ENCODE measurements at regions not wholly inside any gene's neighbourhood (a gene's known extent, or its start where the extent isn't known, plus 50 kb on each side); places are given as distances from the start of the nearest gene placed in this dataset.
"Not testable (repeated sequence)": the region's sequence is repeated elsewhere in the genome, so short reads cannot be mapped to it uniquely, and the experiment has no call there.

GRCh38 chr14:105859073-105859716, 332.8 kb downstream of the TMEM121 start:
- WGBS, 2 experiments (ENCODE audit: insufficient coverage in 2 of 2) = 64 to 75% methylated on average over 9 to 11 of the region's 16 CpGs
- H3K9me3 ChIP-seq (ENCODE audit: control insufficient read depth, low read length) = peaks cover 91% of the 10 kb centered on the region
- not testable (repeated sequence) for H3K27ac ChIP-seq (ENCODE audit: low read depth, low read length, severe bottlenecking); H3K4me3 ChIP-seq (ENCODE audit: extremely low read depth, insufficient read depth, low read length, poor library complexity, severe bottlenecking); H3K36me3 ChIP-seq (ENCODE audit: control insufficient read depth, insufficient read depth, low read length); H3K4me1 ChIP-seq (ENCODE audit: control insufficient read depth, insufficient read depth, low read length, poor library complexity, severe bottlenecking)

DNA sequence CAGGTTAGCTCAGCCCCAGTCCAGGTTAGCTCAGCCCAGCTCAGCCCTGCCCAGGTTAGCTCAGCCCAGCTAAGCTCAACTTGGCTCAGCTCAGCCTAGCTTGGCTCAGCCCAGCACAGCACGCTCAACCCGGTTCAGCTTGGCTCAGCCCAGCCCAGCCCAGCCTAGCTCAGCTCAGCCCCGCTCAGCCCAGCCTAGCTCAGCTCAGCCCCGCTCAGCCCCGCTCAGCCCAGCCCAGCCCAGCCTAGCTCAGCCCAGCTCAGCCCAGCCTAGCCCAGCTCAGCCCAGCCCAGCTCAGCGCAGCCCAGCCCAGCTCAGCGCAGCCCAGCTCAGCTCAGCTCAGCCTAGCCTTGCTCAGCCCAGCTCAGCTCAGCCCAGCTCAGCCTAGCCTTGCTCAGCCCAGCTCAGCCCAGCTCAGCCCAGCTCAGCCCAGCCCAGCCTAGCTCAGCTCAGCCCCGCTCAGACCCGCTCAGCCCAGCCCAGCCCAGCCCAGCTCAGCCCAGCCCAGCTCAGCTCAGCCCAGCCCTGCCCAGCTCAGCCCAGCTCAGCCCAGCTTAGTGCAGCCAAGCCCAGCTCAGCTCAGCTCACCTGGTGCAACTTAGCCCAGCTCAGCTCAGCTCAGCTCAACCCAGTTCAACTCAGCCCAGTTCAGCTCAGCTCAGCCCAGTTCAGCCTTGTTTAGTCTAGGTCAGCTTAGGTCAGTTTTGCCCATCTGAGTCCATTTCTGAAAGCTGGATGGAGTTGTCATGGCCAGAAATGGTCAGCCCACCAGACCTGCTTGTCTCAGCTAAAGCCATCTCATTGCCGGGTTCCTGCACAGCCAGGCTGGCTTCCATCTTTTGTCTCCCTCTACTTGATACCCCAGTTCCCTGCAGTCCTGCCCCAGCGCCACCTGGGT, 333.6 kb downstream of the TMEM121 start:
- Histone ChIP-seq H3K27ac (ENCODE audit: low read depth, low read length, severe bottlenecking) (no peak overlapping the region), H3K4me3 (ENCODE audit: extremely low read depth, insufficient read depth, low read length, poor library complexity, severe bottlenecking) (no peak overlapping the region), H3K4me1 (ENCODE audit: control insufficient read depth, insufficient read depth, low read length, poor library complexity, severe bottlenecking) (no peaks in the 10 kb centered on the region), H3K36me3 (ENCODE audit: control insufficient read depth, insufficient read depth, low read length) (no peaks in the 10 kb centered on the region), H3K9me3 (ENCODE audit: control insufficient read depth, low read length) (peaks cover 90% of the 10 kb centered on the region)
- 61 to 66% methylated on average over 5 to 8 of the region's 11 CpGs for WGBS, 2 experiments (ENCODE audit: insufficient coverage in 2 of 2)

DNA sequence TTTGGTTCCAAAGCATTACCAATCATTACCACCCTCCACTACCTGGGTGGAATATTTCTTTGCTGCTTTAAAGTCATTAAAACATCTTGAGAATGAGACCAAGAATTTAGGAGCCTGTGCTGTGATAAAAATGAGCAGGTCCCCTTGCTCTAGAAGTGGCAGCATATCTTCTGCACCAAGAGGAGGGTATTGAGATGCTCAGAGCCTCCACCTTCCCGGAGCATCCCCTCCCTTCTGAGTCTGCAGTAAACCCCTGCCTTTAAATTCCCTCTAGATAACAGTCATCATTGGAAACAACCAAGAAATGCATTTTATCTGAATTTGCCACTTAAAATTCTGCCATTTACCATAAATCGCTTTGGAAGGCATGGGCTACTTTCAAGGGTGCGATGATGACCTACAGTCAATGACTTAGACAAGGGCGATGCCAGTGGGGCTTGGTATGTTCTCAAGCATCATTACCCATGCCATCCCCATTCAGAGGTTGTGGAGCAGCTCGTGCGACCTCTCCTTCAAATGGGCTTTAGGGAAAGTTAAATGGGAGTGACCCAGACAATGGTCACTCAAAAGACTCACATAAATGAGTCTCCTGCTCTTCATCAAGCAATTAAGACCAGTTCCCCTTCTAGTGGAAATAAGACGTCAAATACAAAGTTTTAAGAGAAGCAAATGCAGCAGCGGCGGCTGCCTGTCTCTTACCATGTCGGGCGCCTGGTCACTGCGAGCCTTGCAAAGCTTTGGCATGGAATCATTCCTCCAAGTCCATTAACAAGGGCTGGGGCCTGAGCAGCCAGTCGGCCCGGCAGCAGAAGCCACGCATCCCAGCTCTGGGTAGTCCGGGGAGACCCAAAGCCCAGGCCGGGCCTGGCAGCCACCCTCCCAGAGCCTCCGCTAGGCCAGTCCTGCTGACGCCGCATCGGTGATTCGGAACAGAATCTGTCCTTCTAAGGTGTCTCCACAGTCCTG, 334.5 kb downstream of the TMEM121 start:
- Histone ChIP-seq H3K4me3 (ENCODE audit: extremely low read depth, insufficient read depth, low read length, poor library complexity, severe bottlenecking) (no peak overlapping the region), H3K9me3 (ENCODE audit: control insufficient read depth, low read length) (peaks cover 91% of the 10 kb centered on the region), H3K27ac (ENCODE audit: low read depth, low read length, severe bottlenecking) (no peak overlapping the region), H3K36me3 (ENCODE audit: control insufficient read depth, insufficient read depth, low read length) (no peaks in the 10 kb centered on the region), H3K4me1 (ENCODE audit: control insufficient read depth, insufficient read depth, low read length, poor library complexity, severe bottlenecking) (no peaks in the 10 kb centered on the region)
- WGBS, 2 experiments (ENCODE audit: insufficient coverage in 2 of 2) = 77 to 84% methylated on average over 17 to 21 of the region's 22 CpGs

DNA sequence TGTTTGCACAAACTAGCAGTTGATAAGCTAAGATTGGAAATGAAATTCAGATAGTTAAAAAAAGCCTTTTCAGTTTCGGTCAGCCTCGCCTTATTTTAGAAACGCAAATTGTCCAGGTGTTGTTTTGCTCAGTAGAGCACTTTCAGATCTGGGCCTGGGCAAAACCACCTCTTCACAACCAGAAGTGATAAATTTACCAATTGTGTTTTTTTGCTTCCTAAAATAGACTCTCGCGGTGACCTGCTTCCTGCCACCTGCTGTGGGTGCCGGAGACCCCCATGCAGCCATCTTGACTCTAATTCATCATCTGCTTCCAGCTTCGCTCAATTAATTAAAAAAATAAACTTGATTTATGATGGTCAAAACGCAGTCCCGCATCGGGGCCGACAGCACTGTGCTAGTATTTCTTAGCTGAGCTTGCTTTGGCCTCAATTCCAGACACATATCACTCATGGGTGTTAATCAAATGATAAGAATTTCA, 335.6 kb downstream of the TMEM121 start:
- Histone ChIP-seq H3K4me3 (ENCODE audit: extremely low read depth, insufficient read depth, low read length, poor library complexity, severe bottlenecking) (no peak overlapping the region), H3K9me3 (ENCODE audit: control insufficient read depth, low read length) (peaks cover 92% of the 10 kb centered on the region), H3K4me1 (ENCODE audit: control insufficient read depth, insufficient read depth, low read length, poor library complexity, severe bottlenecking) (no peaks in the 10 kb centered on the region), H3K36me3 (ENCODE audit: control insufficient read depth, insufficient read depth, low read length) (no peaks in the 10 kb centered on the region), H3K27ac (ENCODE audit: low read depth, low read length, severe bottlenecking) (no peak overlapping the region)
- WGBS, 2 experiments (ENCODE audit: insufficient coverage in 2 of 2) = 61 to 87% methylated on average over 3 to 6 of the region's 11 CpGs

DNA sequence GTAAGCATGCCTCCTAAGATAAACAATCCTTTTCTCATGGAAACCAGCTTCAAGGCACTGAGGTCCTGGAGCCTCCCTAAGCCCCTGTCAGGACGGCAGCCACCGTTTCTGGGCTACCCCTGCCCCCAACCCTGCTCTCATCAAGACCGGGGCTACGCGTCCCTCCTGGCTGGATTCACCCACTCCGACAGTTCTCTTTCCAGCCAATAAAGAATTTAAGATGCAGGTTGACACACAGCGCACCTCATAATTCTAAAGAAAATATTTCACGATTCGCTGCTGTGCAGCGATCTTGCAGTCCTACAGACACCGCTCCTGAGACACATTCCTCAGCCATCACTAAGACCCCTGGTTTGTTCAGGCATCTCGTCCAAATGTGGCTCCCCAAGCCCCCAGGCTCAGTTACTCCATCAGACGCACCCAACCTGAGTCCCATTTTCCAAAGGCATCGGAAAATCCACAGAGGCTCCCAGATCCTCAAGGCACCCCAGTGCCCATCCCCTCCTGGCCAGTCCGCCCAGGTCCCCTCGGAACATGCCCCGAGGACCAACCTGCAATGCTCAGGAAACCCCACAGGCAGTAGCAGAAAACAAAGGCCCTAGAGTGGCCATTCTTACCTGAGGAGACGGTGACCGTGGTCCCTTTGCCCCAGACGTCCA, 336.3 kb downstream of the TMEM121 start:
- Histone ChIP-seq H3K4me1 (ENCODE audit: control insufficient read depth, insufficient read depth, low read length, poor library complexity, severe bottlenecking) (no peaks in the 10 kb centered on the region), H3K27ac (ENCODE audit: low read depth, low read length, severe bottlenecking) (no peak overlapping the region), H3K36me3 (ENCODE audit: control insufficient read depth, insufficient read depth, low read length) (no peaks in the 10 kb centered on the region), H3K4me3 (ENCODE audit: extremely low read depth, insufficient read depth, low read length, poor library complexity, severe bottlenecking) (no peak overlapping the region), H3K9me3 (ENCODE audit: control insufficient read depth, low read length) (peaks cover 86% of the 10 kb centered on the region)
- 76 to 82% methylated on average over 17 to 19 of the region's 20 CpGs for WGBS, 2 experiments (ENCODE audit: insufficient coverage in 2 of 2)

DNA sequence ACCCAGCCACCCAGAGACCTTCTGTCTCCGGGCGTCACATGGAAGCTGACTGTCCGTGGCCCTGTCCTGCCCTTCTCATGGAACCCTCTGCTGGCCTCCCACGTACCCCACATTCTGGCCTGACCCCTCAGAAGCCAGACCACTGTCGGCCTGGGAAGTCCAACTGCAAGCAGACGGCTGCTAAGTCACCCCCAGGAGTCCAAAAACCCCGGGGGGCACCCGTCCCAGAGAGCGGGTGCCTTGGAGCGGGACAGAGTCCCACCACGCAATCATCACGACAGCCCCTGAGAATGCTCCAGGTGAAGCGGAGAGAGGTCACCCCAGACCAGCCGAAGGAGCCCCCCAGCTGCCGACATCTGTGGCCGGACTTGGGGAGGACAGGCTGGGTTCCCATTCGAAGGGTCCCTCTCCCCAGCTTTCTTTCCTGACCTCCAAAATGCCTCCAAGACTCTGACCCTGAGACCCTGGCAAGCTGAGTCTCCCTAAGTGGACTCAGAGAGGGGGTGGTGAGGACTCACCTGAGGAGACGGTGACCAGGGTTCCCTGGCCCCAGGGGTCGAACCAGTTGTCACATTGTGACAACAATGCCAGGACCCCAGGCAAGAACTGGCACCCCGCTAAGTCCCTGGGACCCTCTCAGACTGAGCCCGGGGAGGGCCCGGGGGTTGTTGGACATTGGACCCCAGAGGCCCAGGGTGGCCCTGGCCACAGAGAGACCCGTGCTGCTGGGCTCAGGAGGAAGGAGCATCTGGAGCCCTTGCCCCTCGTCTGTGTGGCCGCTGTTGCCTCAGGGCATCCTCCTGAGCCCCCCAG, 337.1 kb downstream of the TMEM121 start:
- Histone ChIP-seq H3K4me1 (ENCODE audit: control insufficient read depth, insufficient read depth, low read length, poor library complexity, severe bottlenecking) (no peaks in the 10 kb centered on the region), H3K36me3 (ENCODE audit: control insufficient read depth, insufficient read depth, low read length) (no peaks in the 10 kb centered on the region), H3K9me3 (ENCODE audit: control insufficient read depth, low read length) (peaks cover 85% of the 10 kb centered on the region), H3K27ac (ENCODE audit: low read depth, low read length, severe bottlenecking) (no peak overlapping the region), H3K4me3 (ENCODE audit: extremely low read depth, insufficient read depth, low read length, poor library complexity, severe bottlenecking) (no peak overlapping the region)
- 81% methylated on average over 24 of the region's 25 CpGs for WGBS, 2 experiments (ENCODE audit: insufficient coverage in 2 of 2)

- H3K9me3 ChIP-seq (ENCODE audit: control insufficient read depth, low read length) = peaks cover 86% of the 10 kb centered on the region
- H3K27ac ChIP-seq (ENCODE audit: low read depth, low read length, severe bottlenecking) = no peak overlapping the region
- no peak overlapping the region for H3K4me3 ChIP-seq (ENCODE audit: extremely low read depth, insufficient read depth, low read length, poor library complexity, severe bottlenecking)
- H3K4me1 ChIP-seq (ENCODE audit: control insufficient read depth, insufficient read depth, low read length, poor library complexity, severe bottlenecking) = no peaks in the 10 kb centered on the region
- H3K36me3 ChIP-seq (ENCODE audit: control insufficient read depth, insufficient read depth, low read length) = no peaks in the 10 kb centered on the region
- 88 to 90% methylated on average over 6 to 11 of the region's 13 CpGs for WGBS, 2 experiments (ENCODE audit: insufficient coverage in 2 of 2)
Measured at GRCh38 chr14:105864116-105864515, 337.7 kb downstream of the TMEM121 start.

DNA sequence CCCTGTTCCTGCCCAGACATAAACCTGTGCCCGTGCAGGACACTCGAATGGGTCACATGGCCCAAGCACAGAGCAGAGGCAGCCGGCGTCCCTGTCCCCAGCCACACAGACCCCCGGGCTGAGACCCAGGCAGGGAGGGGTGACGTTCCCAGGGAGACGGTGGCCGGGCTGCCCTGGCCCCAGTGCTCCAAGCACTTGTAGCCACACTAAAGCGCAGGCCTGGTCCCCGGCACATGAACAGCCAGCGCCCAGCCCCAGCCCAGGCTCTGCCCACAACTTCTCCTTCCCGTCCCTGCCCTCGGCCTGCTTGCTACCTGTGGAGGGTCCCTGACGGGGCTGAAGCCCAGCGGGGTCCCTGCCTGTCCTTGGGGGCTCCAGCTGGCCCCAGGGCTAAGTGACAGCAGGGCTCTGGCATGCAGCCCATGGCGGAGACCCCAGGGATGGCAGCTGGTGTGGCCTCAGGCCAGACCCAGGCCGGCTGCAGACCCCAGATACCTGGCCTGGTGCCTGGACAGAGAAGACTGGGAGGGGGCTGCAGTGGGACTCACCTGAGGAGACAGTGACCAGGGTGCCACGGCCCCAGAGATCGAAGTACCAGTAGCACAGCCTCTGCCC, 338.4 kb downstream of the TMEM121 start:
- no peaks in the 10 kb centered on the region for H3K36me3 ChIP-seq (ENCODE audit: control insufficient read depth, insufficient read depth, low read length)
- H3K4me3 ChIP-seq (ENCODE audit: extremely low read depth, insufficient read depth, low read length, poor library complexity, severe bottlenecking) = no peak overlapping the region
- no peaks in the 10 kb centered on the region for H3K4me1 ChIP-seq (ENCODE audit: control insufficient read depth, insufficient read depth, low read length, poor library complexity, severe bottlenecking)
- no peak overlapping the region for H3K27ac ChIP-seq (ENCODE audit: low read depth, low read length, severe bottlenecking)
- H3K9me3 ChIP-seq (ENCODE audit: control insufficient read depth, low read length) = peaks cover 86% of the 10 kb centered on the region
- 81 to 85% methylated on average over 15 of the region's 19 CpGs for WGBS, 2 experiments (ENCODE audit: insufficient coverage in 2 of 2)

DNA sequence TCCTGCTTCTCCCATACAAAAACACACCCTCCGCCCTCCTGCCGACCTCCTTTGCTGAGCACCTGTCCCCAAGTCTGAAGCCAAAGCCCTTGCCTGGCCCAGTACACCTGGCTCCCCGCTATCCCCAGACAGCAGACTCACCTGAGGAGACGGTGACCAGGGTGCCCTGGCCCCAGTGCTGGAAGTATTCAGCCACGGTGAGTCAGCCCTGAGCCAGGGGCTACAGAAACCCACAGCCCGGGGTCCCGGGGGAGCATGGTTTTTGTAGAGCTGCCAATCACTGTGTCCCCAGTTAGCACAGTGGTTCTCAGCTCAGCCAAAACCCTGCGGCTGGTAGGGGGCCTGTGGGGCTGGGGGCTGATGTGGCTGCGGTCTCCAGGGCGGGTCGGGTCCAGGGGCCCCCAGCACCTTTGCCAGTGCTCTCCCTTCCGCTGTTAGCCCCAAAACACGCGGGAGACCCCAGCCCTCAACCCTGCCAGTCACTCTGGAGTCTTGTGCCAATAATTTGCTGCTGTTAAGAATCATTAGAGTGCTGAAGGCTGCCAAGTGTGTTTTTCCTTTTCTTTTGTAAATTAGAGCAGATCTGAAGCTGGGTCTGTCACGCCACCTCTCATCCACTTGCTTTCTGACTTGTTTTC, 339.0 kb downstream of the TMEM121 start:
- no peaks in the 10 kb centered on the region for H3K36me3 ChIP-seq (ENCODE audit: control insufficient read depth, insufficient read depth, low read length)
- 68 to 87% methylated on average over 8 to 14 of the region's 15 CpGs for WGBS, 2 experiments (ENCODE audit: insufficient coverage in 2 of 2)
- H3K27ac ChIP-seq (ENCODE audit: low read depth, low read length, severe bottlenecking) = no peak overlapping the region
- no peaks in the 10 kb centered on the region for H3K4me1 ChIP-seq (ENCODE audit: control insufficient read depth, insufficient read depth, low read length, poor library complexity, severe bottlenecking)
- no peak overlapping the region for H3K4me3 ChIP-seq (ENCODE audit: extremely low read depth, insufficient read depth, low read length, poor library complexity, severe bottlenecking)
- peaks cover 85% of the 10 kb centered on the region for H3K9me3 ChIP-seq (ENCODE audit: control insufficient read depth, low read length)
